Astrocyte (in vitro differentiated cells and primary cell): ENCODE measurements at regions not wholly inside any gene's neighbourhood (a gene's known extent, or its start where the extent isn't known, plus 50 kb on each side); places are given as distances from the start of the nearest gene placed in this dataset.

ENCODE experiments used
- DNase-seq: peaks from one replicate; pipeline ENCODE4 v3.0.0-alpha.2; 2010; ENCODE audit warnings: low read depth
- FAIRE-seq: peaks from 2 replicates; lab custom pipeline; 2011; peaks lifted over from hg19 to GRCh38; lab: Jason Lieb, UNC
- H2AFZ ChIP-seq: 2 replicates; pipeline ENCODE4 v1.6.0; 2012; ENCODE audit warnings: low read depth, low read length, inconsistent platforms
- H3K27ac ChIP-seq: 2 replicates; pipeline ENCODE4 v1.5.1; 2011; ENCODE audit warnings: low read depth, low read length, inconsistent platforms
- H3K27me3 ChIP-seq: 2 replicates; pipeline ENCODE4 v1.6.0; 2011; ENCODE audit warnings: low read length, inconsistent platforms; ENCODE audit not compliant: insufficient read depth
- H3K36me3 ChIP-seq: 2 replicates; pipeline ENCODE4 v1.5.1; 2011; ENCODE audit warnings: low read length, inconsistent platforms; ENCODE audit not compliant: insufficient read depth
- H3K4me1 ChIP-seq: 2 replicates; pipeline ENCODE4 v1.5.1; 2011; ENCODE audit warnings: low read length, inconsistent platforms; ENCODE audit not compliant: insufficient read depth
- H3K4me2 ChIP-seq: 2 replicates; pipeline ENCODE4 v1.6.0; 2012; ENCODE audit warnings: low read length, inconsistent platforms
- H3K4me3 ChIP-seq: 2 replicates; pipeline ENCODE4 v1.5.1; 2011; ENCODE audit warnings: low read depth, mild to moderate bottlenecking, low read length, inconsistent platforms; ENCODE audit not compliant: insufficient read depth
- H3K79me2 ChIP-seq: 2 replicates; pipeline ENCODE4 v1.6.0; 2012; ENCODE audit warnings: mild to moderate bottlenecking, low read length, inconsistent platforms; ENCODE audit not compliant: insufficient read depth
- H3K9ac ChIP-seq: 2 replicates; pipeline ENCODE4 v1.6.0; 2012; ENCODE audit warnings: mild to moderate bottlenecking, low read length, inconsistent platforms
- H3K9me3 ChIP-seq: 2 replicates; pipeline ENCODE4 v1.5.1; 2012; ENCODE audit warnings: low read depth, mild to moderate bottlenecking, low read length, inconsistent platforms; ENCODE audit not compliant: insufficient read depth
- H4K20me1 ChIP-seq: 2 replicates; pipeline ENCODE4 v1.6.0; 2012; ENCODE audit warnings: low read length, inconsistent platforms; ENCODE audit not compliant: insufficient read depth
- H3K27ac Mint-ChIP-seq: one replicate; pipeline ENCODE4 v1.8.0; 2021; ENCODE audit warnings: mild to moderate bottlenecking, mixed read lengths; ENCODE audit not compliant: unreplicated experiment
- H3K27me3 Mint-ChIP-seq: one replicate; pipeline ENCODE4 v1.8.0; 2021; ENCODE audit warnings: low read depth, mixed read lengths; ENCODE audit not compliant: unreplicated experiment
- H3K36me3 Mint-ChIP-seq: one replicate; pipeline ENCODE4 v1.8.0; 2021; ENCODE audit warnings: low read depth, mixed read lengths; ENCODE audit not compliant: unreplicated experiment
- H3K4me1 Mint-ChIP-seq: one replicate; pipeline ENCODE4 v1.8.0; 2021; ENCODE audit warnings: low read depth, mixed read lengths; ENCODE audit not compliant: unreplicated experiment
- H3K4me3 Mint-ChIP-seq: one replicate; pipeline ENCODE4 v1.8.0; 2021; ENCODE audit warnings: mild to moderate bottlenecking, moderate library complexity, mixed read lengths; ENCODE audit not compliant: unreplicated experiment
- H3K9me3 Mint-ChIP-seq: one replicate; pipeline ENCODE4 v1.8.0; 2021; ENCODE audit warnings: mild to moderate bottlenecking, mixed read lengths; ENCODE audit not compliant: unreplicated experiment
- CTCF ChIP-seq: IDR thresholded peaks from 2 replicates; pipeline ENCODE4 v1.5.1; 2011; ENCODE audit warnings: low read depth, mild to moderate bottlenecking, inconsistent platforms, low read length, moderate library complexity; ENCODE audit not compliant: insufficient read depth
- EZH2 ChIP-seq: IDR thresholded peaks from 2 replicates; pipeline ENCODE4 v1.6.1; 2012; ENCODE audit warnings: mild to moderate bottlenecking, low read length, inconsistent platforms; ENCODE audit not compliant: insufficient read depth

GRCh38 chr4:10285028-10285427 is 168.4 kb upstream of the WDR1 start:
- H3K4me3 Mint-ChIP-seq, result no peak overlapping the region
- H3K36me3 Mint-ChIP-seq, result no peaks in the 10 kb centered on the region
- peak overlapping the region; percentile 68 for H3K27ac Mint-ChIP-seq
- Histone ChIP-seq H3K9ac (no peak overlapping the region), H3K4me2 (no peak overlapping the region), H3K27ac (no peak overlapping the region), H3K4me1 (no peaks in the 10 kb centered on the region), H3K9me3 (peaks cover 7% of the 10 kb centered on the region), H3K79me2 (no peaks in the 10 kb centered on the region), H3K27me3 (no peaks in the 10 kb centered on the region), H4K20me1 (no peaks in the 10 kb centered on the region), H2AFZ (no peak overlapping the region), H3K36me3 (no peaks in the 10 kb centered on the region), H3K4me3 (no peak overlapping the region)
- H3K4me1 Mint-ChIP-seq, result peaks cover 34% of the 10 kb centered on the region
- FAIRE-seq (no peak), DNase-seq (no peak)
- no peaks in the 10 kb centered on the region for H3K27me3 Mint-ChIP-seq
- TF ChIP-seq CTCF (no peak), EZH2 (no peak)
- peaks cover 2% of the 10 kb centered on the region for H3K9me3 Mint-ChIP-seq

- H3K9me3 ChIP-seq, result peaks cover 16% of the 10 kb centered on the region
- no peak for TF ChIP-seq CTCF
- no peak for TF ChIP-seq EZH2
- Mint-ChIP-seq H3K4me3 (no peak overlapping the region), H3K9me3 (peaks cover 2% of the 10 kb centered on the region), H3K27ac (no peak overlapping the region), H3K36me3 (no peaks in the 10 kb centered on the region), H3K27me3 (no peaks in the 10 kb centered on the region), H3K4me1 (peaks cover 34% of the 10 kb centered on the region)
- H3K4me1 ChIP-seq, result no peaks in the 10 kb centered on the region
- DNase-seq, result no peak
- H3K4me3 ChIP-seq, result no peak overlapping the region
- H3K79me2 ChIP-seq, result no peaks in the 10 kb centered on the region
- FAIRE-seq, result peak; percentile 20
- no peaks in the 10 kb centered on the region for H3K36me3 ChIP-seq
- no peaks in the 10 kb centered on the region for H3K27me3 ChIP-seq
- no peaks in the 10 kb centered on the region for H4K20me1 ChIP-seq
- no peak overlapping the region for H3K4me2 ChIP-seq
- no peak overlapping the region for H3K27ac ChIP-seq
- H3K9ac ChIP-seq, result no peak overlapping the region
- H2AFZ ChIP-seq, result no peak overlapping the region
Measured at GRCh38 chr4:10283761-10284160, 167.2 kb upstream of the WDR1 start.

GRCh38 chr4:10281996-10282395 is 165.4 kb upstream of the WDR1 start:
- peak; percentile 34 for FAIRE-seq
- no peak overlapping the region for H2AFZ ChIP-seq
- H3K9ac ChIP-seq, result no peak overlapping the region
- Mint-ChIP-seq H3K4me3 (peak overlapping the region; percentile 6), H3K36me3 (no peaks in the 10 kb centered on the region), H3K4me1 (peaks cover 31% of the 10 kb centered on the region), H3K27me3 (no peaks in the 10 kb centered on the region), H3K27ac (peak overlapping the region; percentile 93), H3K9me3 (no peaks in the 10 kb centered on the region)
- H3K27me3 ChIP-seq, result no peaks in the 10 kb centered on the region
- no peaks in the 10 kb centered on the region for H4K20me1 ChIP-seq
- no peak for DNase-seq
- no peaks in the 10 kb centered on the region for H3K36me3 ChIP-seq
- no peak overlapping the region for H3K27ac ChIP-seq
- H3K4me1 ChIP-seq, result no peaks in the 10 kb centered on the region
- no peaks in the 10 kb centered on the region for H3K79me2 ChIP-seq
- no peak overlapping the region for H3K4me2 ChIP-seq
- H3K9me3 ChIP-seq, result peaks cover 15% of the 10 kb centered on the region
- TF ChIP-seq EZH2, result no peak
- TF ChIP-seq CTCF, result no peak
- no peak overlapping the region for H3K4me3 ChIP-seq
